ENCODE measurements at regions not wholly inside any gene's neighbourhood (a gene's known extent, or its start where the extent isn't known, plus 50 kb on each side); places are given as distances from the start of the nearest gene placed in this dataset.

- H3K4me2 ChIP-seq (ENCODE audit: insufficient read depth, low read length): no peak overlapping the region
- DNase-seq (ENCODE audit: insufficient read length, low spot score, missing footprints): no peak
- H3K4me1 ChIP-seq (ENCODE audit: insufficient read depth, low read length): no peaks in the 10 kb centered on the region
- H3K4me3 ChIP-seq (ENCODE audit: insufficient read depth, low read length): no peak overlapping the region
- no peaks in the 10 kb centered on the region for H3K9me3 ChIP-seq (ENCODE audit: low read depth, low read length)
- no peaks in the 10 kb centered on the region for H3K79me2 ChIP-seq (ENCODE audit: insufficient read depth, low read length)
- H4K20me1 ChIP-seq (ENCODE audit: insufficient read depth, low read length): no peaks in the 10 kb centered on the region
- no peak overlapping the region for H3K27ac ChIP-seq (ENCODE audit: low read depth, low read length)
- TF ChIP-seq, protein P1, sequence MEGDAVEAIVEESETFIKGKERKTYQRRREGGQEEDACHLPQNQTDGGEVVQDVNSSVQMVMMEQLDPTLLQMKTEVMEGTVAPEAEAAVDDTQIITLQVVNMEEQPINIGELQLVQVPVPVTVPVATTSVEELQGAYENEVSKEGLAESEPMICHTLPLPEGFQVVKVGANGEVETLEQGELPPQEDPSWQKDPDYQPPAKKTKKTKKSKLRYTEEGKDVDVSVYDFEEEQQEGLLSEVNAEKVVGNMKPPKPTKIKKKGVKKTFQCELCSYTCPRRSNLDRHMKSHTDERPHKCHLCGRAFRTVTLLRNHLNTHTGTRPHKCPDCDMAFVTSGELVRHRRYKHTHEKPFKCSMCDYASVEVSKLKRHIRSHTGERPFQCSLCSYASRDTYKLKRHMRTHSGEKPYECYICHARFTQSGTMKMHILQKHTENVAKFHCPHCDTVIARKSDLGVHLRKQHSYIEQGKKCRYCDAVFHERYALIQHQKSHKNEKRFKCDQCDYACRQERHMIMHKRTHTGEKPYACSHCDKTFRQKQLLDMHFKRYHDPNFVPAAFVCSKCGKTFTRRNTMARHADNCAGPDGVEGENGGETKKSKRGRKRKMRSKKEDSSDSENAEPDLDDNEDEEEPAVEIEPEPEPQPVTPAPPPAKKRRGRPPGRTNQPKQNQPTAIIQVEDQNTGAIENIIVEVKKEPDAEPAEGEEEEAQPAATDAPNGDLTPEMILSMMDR (IDR thresholded peaks at IDR 0.05; ENCODE audit: extremely low read depth, low read depth, low read length): no peak
- H3K27me3 ChIP-seq (ENCODE audit: insufficient read depth, low read length): no peaks in the 10 kb centered on the region
- H2AFZ ChIP-seq (ENCODE audit: low read length): no peak overlapping the region
- H3K36me3 ChIP-seq (ENCODE audit: insufficient read depth, low read length): no peaks in the 10 kb centered on the region
These were observed 81.0 kb upstream of the TMEM18 start for GRCh38 chr2:758073-758820.

- H3K4me3 ChIP-seq (ENCODE audit: insufficient read depth, low read length): no peak overlapping the region
- H3K27me3 ChIP-seq (ENCODE audit: insufficient read depth, low read length): no peaks in the 10 kb centered on the region
- no peak overlapping the region for H3K27ac ChIP-seq (ENCODE audit: low read depth, low read length)
- TF ChIP-seq, protein P1 (IDR thresholded peaks at IDR 0.05; ENCODE audit: extremely low read depth, low read depth, low read length): no peak
- no peak overlapping the region for H3K4me2 ChIP-seq (ENCODE audit: insufficient read depth, low read length)
- H3K4me1 ChIP-seq (ENCODE audit: insufficient read depth, low read length): no peaks in the 10 kb centered on the region
- H4K20me1 ChIP-seq (ENCODE audit: insufficient read depth, low read length): no peaks in the 10 kb centered on the region
- no peaks in the 10 kb centered on the region for H3K79me2 ChIP-seq (ENCODE audit: insufficient read depth, low read length)
- no peak for DNase-seq (ENCODE audit: insufficient read length, low spot score, missing footprints)
- no peak overlapping the region for H2AFZ ChIP-seq (ENCODE audit: low read length)
- no peaks in the 10 kb centered on the region for H3K36me3 ChIP-seq (ENCODE audit: insufficient read depth, low read length)
- no peaks in the 10 kb centered on the region for H3K9me3 ChIP-seq (ENCODE audit: low read depth, low read length)
These were observed 75.9 kb upstream of the TMEM18 start for GRCh38 chr2:753123-753522.

GRCh38 chr2:751474-751873, 74.3 kb upstream of the TMEM18 start:
- H3K27me3 ChIP-seq (ENCODE audit: insufficient read depth, low read length): no peaks in the 10 kb centered on the region
- no peaks in the 10 kb centered on the region for H3K36me3 ChIP-seq (ENCODE audit: insufficient read depth, low read length)
- no peaks in the 10 kb centered on the region for H4K20me1 ChIP-seq (ENCODE audit: insufficient read depth, low read length)
- H2AFZ ChIP-seq (ENCODE audit: low read length): no peak overlapping the region
- H3K9me3 ChIP-seq (ENCODE audit: low read depth, low read length): no peaks in the 10 kb centered on the region
- H3K4me1 ChIP-seq (ENCODE audit: insufficient read depth, low read length): no peaks in the 10 kb centered on the region
- no peaks in the 10 kb centered on the region for H3K79me2 ChIP-seq (ENCODE audit: insufficient read depth, low read length)
- TF ChIP-seq, protein P1 (IDR thresholded peaks at IDR 0.05; ENCODE audit: extremely low read depth, low read depth, low read length): no peak
- no peak overlapping the region for H3K27ac ChIP-seq (ENCODE audit: low read depth, low read length)
- no peak overlapping the region for H3K4me2 ChIP-seq (ENCODE audit: insufficient read depth, low read length)
- no peak for DNase-seq (ENCODE audit: insufficient read length, low spot score, missing footprints)
- no peak overlapping the region for H3K4me3 ChIP-seq (ENCODE audit: insufficient read depth, low read length)

DNA sequence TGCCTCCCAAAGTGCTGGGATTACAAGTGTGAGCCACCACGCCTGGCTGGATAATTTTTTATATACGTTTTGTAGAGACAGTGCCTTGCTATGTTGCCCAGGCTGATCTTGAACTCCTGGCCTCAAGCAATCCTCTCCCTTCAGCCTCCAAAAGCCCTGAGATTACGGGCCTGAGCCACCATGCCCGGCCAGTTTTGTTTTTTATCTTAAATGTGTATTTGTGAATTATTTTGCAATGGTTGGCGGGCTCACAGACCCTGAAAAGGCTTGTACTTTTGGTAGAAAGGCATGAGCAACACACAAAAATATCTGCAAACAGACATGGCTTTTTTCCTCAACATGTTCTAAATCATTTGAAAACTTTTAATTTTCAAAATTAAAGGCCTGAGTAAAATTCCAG, 73.4 kb upstream of the TMEM18 start:
- H3K4me2 ChIP-seq (ENCODE audit: insufficient read depth, low read length): no peak overlapping the region
- H3K27ac ChIP-seq (ENCODE audit: low read depth, low read length): no peak overlapping the region
- no peak overlapping the region for H3K4me3 ChIP-seq (ENCODE audit: insufficient read depth, low read length)
- H3K27me3 ChIP-seq (ENCODE audit: insufficient read depth, low read length): no peaks in the 10 kb centered on the region
- H3K4me1 ChIP-seq (ENCODE audit: insufficient read depth, low read length): no peaks in the 10 kb centered on the region
- H3K9me3 ChIP-seq (ENCODE audit: low read depth, low read length): no peaks in the 10 kb centered on the region
- TF ChIP-seq, protein P1 (IDR thresholded peaks at IDR 0.05; ENCODE audit: extremely low read depth, low read depth, low read length): no peak
- DNase-seq (ENCODE audit: insufficient read length, low spot score, missing footprints): no peak
- no peak overlapping the region for H2AFZ ChIP-seq (ENCODE audit: low read length)
- H4K20me1 ChIP-seq (ENCODE audit: insufficient read depth, low read length): no peaks in the 10 kb centered on the region
- no peaks in the 10 kb centered on the region for H3K79me2 ChIP-seq (ENCODE audit: insufficient read depth, low read length)
- no peaks in the 10 kb centered on the region for H3K36me3 ChIP-seq (ENCODE audit: insufficient read depth, low read length)
